ENCODE measurements at regions not wholly inside any gene's neighbourhood (a gene's known extent, or its start where the extent isn't known, plus 50 kb on each side); places are given as distances from the start of the nearest gene placed in this dataset.
"Not testable (repeated sequence)": the region's sequence is repeated elsewhere in the genome, so short reads cannot be mapped to it uniquely, and the experiment has no call there.

- no peak for DNase-seq (ENCODE audit: low spot score)
Measured at GRCh38 chr5:112573441-112573840, 154.4 kb upstream of the EPB41L4A start.

DNA sequence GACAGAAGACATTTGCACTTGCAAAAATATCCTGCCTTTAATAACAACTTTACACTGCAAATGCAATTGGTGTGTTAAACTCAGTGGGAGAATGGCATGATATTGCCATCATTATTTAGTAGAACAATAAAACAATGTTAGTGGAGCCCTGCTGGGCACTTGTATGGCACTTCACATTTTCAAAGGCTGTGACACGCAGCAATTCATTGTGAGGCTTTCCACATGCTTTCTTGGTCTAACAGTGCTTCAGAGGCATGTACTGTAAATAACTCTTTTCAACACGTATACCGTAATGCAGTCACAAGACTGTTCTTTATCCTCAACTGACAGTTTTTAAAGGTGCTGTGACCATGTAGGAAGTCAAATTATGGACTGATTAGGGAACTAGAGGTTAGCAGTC, 155.5 kb upstream of the EPB41L4A start:
- DNase-seq (ENCODE audit: low spot score) = no peak

DNA sequence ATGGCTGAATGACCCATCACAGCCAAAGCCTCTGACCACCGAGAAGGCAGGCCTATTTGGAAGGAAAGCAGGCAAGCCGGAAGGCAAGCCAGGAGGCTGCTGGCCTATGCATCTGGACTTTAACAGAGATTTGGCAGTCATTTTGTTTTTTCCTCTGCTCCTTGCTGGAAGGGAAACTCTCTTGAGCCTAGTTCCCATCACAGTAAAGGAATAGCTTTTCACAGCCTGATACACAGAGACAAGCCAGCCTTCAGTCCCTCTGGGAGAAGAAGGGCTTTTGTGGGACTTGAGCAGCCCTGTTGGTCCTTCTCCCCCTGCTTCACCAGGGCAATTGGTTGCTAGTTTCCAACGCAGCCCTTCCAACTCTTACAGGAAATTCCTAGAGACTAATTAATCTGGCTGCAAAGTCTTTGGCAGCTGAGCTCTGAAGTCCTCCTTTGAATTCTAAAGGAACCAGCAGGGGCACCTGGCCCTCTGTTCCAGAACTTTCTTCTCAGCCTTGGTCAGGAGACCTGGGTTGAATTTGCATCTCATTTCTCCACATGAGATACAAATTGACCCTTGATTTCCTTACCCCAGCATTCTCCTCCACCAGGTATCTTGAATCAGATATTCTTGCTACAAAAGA, 157.3 kb upstream of the EPB41L4A start:
- no peak for DNase-seq (ENCODE audit: low spot score)

DNA sequence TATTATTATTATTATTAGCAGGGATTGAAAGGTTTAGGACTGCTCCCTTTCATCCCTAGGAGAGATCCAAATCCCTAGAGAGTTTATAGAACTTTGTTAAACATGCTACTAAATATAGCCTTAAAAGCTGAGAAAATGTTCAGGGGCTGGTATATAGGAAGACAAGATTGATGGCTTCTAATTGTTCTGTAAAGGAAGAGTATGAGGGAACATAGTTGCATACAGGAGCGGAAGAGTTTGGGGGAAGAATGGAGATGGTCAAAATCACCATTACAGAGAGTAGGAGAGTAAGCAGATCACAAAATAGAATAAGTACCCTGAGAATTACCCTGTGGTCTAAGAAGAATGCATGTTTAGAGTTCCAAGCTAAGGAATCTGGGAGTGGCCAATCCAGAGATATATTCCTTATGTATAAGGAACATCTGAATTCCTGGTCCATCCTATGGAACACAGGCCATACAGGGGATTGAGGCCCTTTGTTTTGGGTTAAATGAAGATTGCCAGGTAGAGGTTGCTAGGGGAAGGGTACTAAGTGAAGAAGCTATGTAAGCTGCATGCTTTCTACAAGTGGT, 158.0 kb upstream of the APC start:
- no peak for DNase-seq (ENCODE audit: low spot score)

- DNase-seq (ENCODE audit: low spot score) = no peak
Measured at GRCh38 chr5:112581811-112582320, 155.8 kb upstream of the APC start.

- DNase-seq (ENCODE audit: low spot score) = no peak
Measured at GRCh38 chr5:112583166-112583565, 154.5 kb upstream of the APC start.

GRCh38 chr5:112584781-112585180, 152.9 kb upstream of the APC start:
- no peak for DNase-seq (ENCODE audit: low spot score)

DNA sequence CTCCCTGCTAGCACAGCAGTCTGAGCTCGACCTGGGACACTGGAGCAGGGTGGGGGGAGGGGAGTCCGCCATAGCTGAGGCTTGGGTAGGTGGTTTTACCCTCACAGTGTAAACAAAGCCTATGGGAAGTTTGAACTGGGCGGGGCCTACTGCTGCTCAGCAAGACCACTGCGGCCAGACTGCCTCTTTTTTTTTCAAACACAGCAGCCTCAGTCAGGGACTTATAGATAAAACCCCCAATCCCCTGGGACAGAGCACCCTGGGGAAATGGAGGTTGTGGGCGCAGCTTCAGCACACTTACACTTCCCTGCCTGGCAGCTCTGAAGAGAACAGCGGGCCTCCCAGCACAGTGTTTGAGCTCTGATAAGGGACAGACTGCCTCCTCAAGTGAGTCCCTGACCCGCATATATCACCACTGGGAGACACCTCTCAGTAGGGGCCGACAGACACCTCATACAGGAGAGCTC, 151.1 kb upstream of the APC start:
- no peak for DNase-seq (ENCODE audit: low spot score)

GRCh38 chr5:112590858-112591257, 146.8 kb upstream of the APC start:
- DNase-seq (ENCODE audit: low spot score) = not testable (repeated sequence)

DNA sequence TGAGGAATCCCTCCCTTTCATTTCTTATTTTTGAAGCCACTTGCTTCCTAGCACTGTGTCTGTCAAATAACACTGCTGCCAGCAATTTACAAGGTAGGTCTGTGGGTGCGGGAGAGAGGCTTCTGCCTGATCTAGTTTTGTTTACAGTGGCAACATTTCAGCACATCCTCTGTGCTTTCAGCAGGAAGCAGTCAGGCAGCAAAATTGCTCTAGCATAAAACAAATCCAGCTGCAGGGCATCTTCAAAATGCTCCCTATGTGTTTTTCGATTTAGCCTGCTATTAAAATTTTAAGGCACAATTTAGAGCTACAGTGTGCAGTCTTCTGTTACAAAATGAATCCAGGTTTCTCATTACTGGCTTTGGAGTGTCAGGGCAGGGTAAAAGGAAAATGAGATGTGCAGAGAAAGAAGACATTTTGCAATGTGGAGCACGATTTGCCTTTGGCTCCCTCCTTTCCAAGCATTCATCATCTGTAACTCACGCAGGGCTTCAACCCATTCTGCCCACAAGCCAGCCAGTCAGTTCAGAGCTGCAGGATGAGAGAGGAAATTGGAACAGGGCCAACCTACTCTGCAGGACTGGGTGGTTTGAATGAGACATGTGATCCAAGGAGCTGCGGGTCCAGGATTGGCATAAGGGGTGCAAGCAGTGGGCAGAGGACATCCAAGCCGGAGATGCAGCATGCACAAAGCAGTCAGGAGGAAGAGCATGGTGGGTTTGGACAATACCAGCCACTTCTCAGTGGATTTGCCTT, 143.4 kb upstream of the APC start:
- no peak for DNase-seq (ENCODE audit: low spot score)

DNA sequence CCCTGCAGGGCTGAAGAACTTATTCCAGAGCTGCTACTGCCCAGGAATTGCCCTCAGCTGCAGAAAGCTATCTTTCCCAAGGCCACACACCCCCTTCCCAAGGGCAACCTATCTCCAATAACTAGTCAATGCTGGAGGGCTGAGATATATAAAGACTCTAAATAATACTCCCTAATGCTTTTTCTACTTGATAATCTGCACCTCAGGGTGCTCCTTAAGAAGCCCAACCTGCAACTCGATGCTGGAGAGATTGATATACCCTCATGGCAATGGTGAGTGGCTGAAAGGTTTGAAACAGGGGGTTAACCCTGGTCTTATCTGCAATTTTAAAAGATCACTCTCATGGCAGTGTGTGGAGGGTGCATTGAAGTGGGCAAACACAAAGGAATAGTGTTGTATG, 142.7 kb upstream of the APC start:
- DNase-seq (ENCODE audit: low spot score) = no peak

DNA sequence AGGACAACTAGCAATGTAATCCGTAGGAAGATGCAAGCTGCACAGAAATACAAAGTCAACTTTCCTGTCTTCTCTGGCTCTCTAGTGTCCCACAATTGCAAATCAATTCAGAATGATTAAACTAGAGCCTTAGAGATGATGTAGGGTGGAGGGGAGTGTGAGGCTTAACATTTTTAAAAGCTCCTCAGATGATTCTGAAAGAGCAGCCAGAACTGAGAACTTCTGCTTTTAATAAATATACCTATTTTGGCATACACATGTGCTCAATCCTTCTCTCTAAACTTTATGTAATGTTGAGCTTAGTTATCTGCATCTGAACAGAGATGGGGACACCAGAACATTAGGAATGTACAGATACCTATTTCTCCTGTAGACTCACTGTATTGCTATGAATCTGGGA, 139.9 kb upstream of the APC start:
- DNase-seq (ENCODE audit: low spot score) = no peak

- DNase-seq (ENCODE audit: low spot score) = not testable (repeated sequence)
Measured at GRCh38 chr5:112600510-112600909, 137.2 kb upstream of the APC start.

DNA sequence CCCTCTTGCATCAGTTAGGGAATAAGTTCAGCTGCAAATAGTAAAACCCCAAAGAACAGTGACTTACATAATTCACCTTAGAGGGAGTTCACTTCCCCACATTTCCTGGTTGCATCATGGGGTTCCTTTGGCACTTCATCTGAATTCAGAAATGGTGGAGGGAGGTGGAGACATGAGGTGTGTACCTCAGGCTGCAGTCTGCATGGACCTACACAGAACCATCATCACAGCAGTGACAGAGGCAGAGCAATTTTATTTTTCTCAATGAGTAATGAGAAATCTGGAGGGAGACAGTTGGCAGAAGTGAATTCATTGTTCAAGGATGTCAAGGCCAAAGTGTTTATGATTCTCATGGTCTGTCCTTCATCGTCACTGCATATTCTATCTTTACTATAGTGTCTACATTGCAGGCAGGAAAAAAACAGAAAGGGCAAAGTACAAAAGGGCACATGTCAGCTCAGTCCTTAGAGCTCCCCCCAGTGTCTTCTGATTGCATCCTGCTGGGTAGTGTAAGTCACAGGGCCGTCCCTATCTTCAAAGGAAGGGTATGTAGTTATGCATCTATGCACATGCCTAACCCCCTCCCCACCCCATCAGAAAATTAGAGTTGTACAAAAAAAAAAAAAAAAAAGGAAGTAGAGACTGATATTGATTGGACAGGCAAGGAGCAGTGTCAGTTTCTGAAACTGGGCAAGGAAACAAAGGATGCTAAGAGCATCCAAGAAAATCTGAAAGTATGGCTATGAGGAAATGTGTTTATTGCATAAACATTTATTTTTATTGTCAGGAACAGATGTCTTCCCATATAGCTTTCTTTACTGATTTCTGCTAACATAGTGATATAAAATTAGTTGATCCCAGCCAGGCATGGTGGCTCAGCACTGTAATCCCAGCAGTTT, 132.7 kb upstream of the APC start:
- DNase-seq (ENCODE audit: low spot score) = no peak

DNA sequence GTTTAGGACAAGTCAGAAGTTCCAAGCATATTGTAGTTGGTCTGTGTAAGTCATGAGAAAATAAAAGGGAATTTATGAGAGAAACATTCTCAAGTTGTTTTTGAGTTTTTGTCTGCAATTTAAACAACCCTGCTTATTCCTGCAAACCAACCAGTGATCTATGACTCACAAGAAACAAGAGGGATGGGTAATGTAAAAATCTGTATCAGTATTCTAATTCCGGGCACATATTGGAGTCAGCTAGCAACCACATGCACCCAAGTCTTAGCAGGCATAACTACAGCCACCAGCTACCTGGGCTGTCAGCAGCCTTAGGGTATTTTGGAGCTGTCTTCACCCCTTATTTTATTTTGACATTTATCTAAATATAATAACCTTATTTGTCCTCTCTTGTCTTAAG, 128.7 kb upstream of the APC start:
- DNase-seq (ENCODE audit: low spot score) = no peak

DNA sequence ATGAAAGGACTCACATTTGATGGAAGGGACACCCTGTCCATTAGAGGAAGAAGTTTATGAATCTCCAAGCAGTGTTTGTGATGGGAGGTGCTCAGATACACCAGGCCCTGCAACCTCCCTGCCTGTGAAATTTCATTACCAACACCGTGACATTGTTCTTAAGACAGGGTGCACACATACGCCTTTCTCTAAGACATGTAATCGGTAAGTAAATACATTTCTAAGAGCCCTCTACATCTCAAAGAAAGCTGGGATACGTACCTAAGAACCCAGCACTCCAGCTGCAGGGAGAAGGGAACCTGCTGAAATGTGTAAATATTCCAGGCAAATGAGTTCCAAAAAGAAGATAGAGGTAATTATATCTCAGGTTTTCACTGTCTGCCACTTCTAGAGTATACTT, 125.0 kb upstream of the APC start:
- no peak for DNase-seq (ENCODE audit: low spot score)

- no peak for DNase-seq (ENCODE audit: low spot score)
Measured at GRCh38 chr5:112614285-112614684, 123.4 kb upstream of the APC start.

DNA sequence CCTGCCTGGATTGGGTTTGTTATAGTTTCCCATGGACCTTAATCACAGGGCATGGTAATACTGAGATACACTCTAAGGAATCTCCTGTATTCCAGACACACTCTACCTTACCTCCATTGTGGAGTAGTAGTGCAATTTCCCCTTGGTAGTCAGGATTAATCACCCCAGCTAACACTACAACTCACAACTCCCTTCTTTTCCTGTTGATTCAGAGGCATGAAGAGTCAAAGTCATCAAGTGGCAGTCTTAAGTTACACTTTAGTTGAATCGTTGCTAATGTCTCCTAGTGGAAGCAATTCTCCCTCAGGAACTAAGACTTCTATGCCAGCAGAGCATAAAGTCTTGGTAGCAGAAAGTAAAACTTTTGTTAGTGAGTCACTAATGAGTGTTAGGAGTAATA, 122.7 kb upstream of the APC start:
- no peak for DNase-seq (ENCODE audit: low spot score)

- no peak for DNase-seq (ENCODE audit: low spot score)
Measured at GRCh38 chr5:112616812-112617547, 120.7 kb upstream of the APC start.

GRCh38 chr5:112625246-112625645, 112.4 kb upstream of the APC start:
- no peak for DNase-seq (ENCODE audit: low spot score)

DNA sequence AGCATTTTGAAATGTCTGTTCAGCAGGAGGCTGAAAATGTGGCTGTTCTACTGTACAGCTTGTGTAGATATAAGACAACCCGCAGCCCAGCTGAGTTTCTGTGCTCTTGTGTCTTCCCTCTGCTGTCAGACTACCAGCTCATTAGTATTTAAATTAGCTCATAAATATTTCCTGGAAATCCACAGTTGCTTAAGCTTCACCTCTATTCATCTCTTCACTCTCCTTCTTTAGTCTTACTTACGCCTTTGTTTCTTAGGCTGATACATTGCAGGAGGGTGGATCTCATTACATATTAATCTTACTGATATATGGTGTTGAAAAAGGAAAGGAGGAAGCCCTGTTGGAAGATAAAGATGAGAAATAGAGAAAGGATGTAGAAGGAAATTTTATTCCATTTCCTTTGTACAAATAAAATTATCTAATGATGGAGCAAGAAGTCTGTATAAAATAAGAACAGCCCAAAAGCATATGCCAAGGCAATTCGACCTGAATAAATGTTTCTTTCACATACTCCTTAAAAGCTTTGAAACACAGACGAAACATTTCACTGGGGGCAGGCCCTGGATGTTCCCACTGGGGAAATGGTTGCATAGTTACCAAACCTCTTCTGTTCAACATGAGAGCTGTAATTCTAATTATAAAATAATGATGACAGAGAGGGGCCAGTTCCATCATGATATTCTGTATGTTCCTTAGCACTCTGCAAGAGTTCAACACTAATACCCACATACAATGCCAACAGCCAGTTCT, 111.8 kb upstream of the APC start:
- no peak for DNase-seq (ENCODE audit: low spot score)
